NCI-H2227 (cell line): ENCODE measurements at regions not wholly inside any gene's neighbourhood (a gene's known extent, or its start where the extent isn't known, plus 50 kb on each side); places are given as distances from the start of the nearest gene placed in this dataset.
"Not testable (repeated sequence)": the region's sequence is repeated elsewhere in the genome, so short reads cannot be mapped to it uniquely, and the experiment has no call there.

ENCODE experiments used
- DNase-seq: peaks from one replicate; lab custom pipeline; 2025; ENCODE audit not compliant: unreplicated experiment; lab: John Stamatoyannopoulos, UW

GRCh38 chr22:25281675-25282345 lies 62.4 kb downstream of the CRYBB2 start:
- no peak for DNase-seq

- no peak for DNase-seq
Measured at GRCh38 chr22:25282346-25282670, 62.9 kb downstream of the CRYBB2 start.

GRCh38 chr22:25282671-25283561 lies 63.5 kb downstream of the CRYBB2 start:
- DNase-seq: no peak

- not testable (repeated sequence) for DNase-seq
Measured at GRCh38 chr22:25288481-25288880, 69.0 kb downstream of the CRYBB2 start.

- DNase-seq: not testable (repeated sequence)
Measured at GRCh38 chr22:25301912-25302311, 82.5 kb downstream of the CRYBB2 start.

GRCh38 chr22:25309586-25309985 lies 90.1 kb downstream of the CRYBB2 start:
- not testable (repeated sequence) for DNase-seq

GRCh38 chr22:25311924-25312323 lies 92.5 kb downstream of the CRYBB2 start:
- DNase-seq: not testable (repeated sequence)

- DNase-seq: no peak
Measured at GRCh38 chr22:25318081-25318823, 98.8 kb downstream of the CRYBB2 start.

GRCh38 chr22:25327018-25327755 lies 107.7 kb downstream of the CRYBB2 start:
- no peak for DNase-seq

- DNase-seq: no peak
Measured at GRCh38 chr22:25331050-25331449, 111.6 kb downstream of the CRYBB2 start.

- not testable (repeated sequence) for DNase-seq
Measured at GRCh38 chr22:25331911-25332310, 112.5 kb downstream of the CRYBB2 start.

GRCh38 chr22:25332386-25332785 lies 112.9 kb downstream of the CRYBB2 start:
- DNase-seq: no peak

GRCh38 chr22:25334162-25334490 lies 114.7 kb downstream of the CRYBB2 start:
- no peak for DNase-seq

- DNase-seq: not testable (repeated sequence)
Measured at GRCh38 chr22:25334631-25335030, 115.2 kb downstream of the CRYBB2 start.

- not testable (repeated sequence) for DNase-seq
Measured at GRCh38 chr22:25335276-25335675, 115.8 kb downstream of the CRYBB2 start.

- not testable (repeated sequence) for DNase-seq
Measured at GRCh38 chr22:25340536-25340935, 121.1 kb downstream of the CRYBB2 start.

GRCh38 chr22:25344366-25344765 lies 124.9 kb downstream of the CRYBB2 start:
- not testable (repeated sequence) for DNase-seq

- DNase-seq: no peak
Measured at GRCh38 chr22:25346859-25347751, 127.7 kb downstream of the CRYBB2 start.

GRCh38 chr22:25347752-25348102 lies 128.3 kb downstream of the CRYBB2 start:
- DNase-seq: no peak

GRCh38 chr22:25348391-25348790 lies 129.0 kb downstream of the CRYBB2 start:
- no peak for DNase-seq
